Keratinocyte (primary cell): ENCODE measurements at regions not wholly inside any gene's neighbourhood (a gene's known extent, or its start where the extent isn't known, plus 50 kb on each side); places are given as distances from the start of the nearest gene placed in this dataset.

ENCODE experiments used
- EZH2 ChIP-seq: IDR thresholded peaks from one replicate; pipeline ENCODE4 v1.6.1; 2012; ENCODE audit warnings: inconsistent platforms, mild to moderate bottlenecking, low read length, moderate library complexity
- TF ChIP-seq, protein P1 (sequence below), 3 experiments: IDR thresholded peaks in 1 of 3; conservative IDR thresholded peaks in 1 of 3; optimal IDR thresholded peaks in 1 of 3; 2 replicates in 2 of 3; 3 replicates in 1 of 3; pipeline versions ENCODE3 to v1.5.1; 2011; ENCODE audit warnings: low read length in 3 of 3, mild to moderate bottlenecking in 3 of 3, moderate library complexity in 2 of 3, control low read depth in 1 of 3, inconsistent platforms in 1 of 3; ENCODE audit not compliant: insufficient read depth in 2 of 3; ENCODE audit errors: extremely low read depth in 1 of 3

DNA sequence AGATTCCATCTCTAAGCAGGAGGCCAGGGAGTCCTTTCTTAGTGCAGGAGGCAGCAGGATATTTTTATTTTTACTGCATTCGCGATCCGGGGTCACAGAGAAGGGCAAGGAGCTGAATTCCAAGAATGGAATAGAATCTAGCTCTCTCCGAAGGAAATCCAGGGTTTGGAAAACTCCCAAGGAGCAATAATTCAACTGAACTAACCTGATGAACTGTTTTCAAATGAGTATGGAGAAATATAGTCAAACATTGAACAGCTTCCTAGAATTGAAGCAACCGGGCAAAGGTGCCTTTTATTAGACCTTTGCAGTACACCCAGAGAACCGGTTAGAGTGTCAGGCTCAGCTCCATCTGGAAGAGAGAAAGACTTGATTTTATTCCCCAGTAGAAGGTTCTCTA is 120.7 kb upstream of the MAF start:
- TF ChIP-seq, protein P1, sequence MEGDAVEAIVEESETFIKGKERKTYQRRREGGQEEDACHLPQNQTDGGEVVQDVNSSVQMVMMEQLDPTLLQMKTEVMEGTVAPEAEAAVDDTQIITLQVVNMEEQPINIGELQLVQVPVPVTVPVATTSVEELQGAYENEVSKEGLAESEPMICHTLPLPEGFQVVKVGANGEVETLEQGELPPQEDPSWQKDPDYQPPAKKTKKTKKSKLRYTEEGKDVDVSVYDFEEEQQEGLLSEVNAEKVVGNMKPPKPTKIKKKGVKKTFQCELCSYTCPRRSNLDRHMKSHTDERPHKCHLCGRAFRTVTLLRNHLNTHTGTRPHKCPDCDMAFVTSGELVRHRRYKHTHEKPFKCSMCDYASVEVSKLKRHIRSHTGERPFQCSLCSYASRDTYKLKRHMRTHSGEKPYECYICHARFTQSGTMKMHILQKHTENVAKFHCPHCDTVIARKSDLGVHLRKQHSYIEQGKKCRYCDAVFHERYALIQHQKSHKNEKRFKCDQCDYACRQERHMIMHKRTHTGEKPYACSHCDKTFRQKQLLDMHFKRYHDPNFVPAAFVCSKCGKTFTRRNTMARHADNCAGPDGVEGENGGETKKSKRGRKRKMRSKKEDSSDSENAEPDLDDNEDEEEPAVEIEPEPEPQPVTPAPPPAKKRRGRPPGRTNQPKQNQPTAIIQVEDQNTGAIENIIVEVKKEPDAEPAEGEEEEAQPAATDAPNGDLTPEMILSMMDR (optimal IDR thresholded peaks at IDR 0.05 in 1 of 3, IDR thresholded peaks at IDR 0.05 in 1 of 3, conservative IDR thresholded peaks at IDR 0.05 in 1 of 3; ENCODE audit: extremely low read depth in 1 of 3, insufficient read depth in 2 of 3, low read length in 3 of 3) = no peak
- TF ChIP-seq EZH2 = no peak
